ENCODE measurements at regions not wholly inside any gene's neighbourhood (a gene's known extent, or its start where the extent isn't known, plus 50 kb on each side); places are given as distances from the start of the nearest gene placed in this dataset.
A peak's percentile ranks its signal among the peaks of the same experiment; 100 is the strongest.

DNA sequence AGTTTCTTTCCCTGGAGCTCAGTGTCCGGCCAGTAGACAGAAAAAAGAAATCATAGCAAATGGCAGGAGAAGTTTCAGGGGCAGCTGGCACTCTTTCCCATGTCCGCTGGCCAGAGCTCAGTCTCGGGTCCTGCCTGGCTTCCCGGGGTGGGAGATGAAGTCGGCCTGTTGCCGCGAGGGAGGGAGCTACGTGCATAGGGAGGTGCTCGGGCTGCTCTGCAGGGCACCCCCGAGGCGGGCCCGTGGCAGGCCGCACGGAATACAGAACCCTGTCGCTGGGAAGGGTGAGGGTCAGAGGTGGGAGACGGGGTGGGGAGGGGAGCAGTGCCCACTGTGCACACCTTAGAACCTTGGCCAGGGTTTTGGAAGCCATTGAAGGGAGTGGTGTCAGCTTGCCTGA lies 78.3 kb upstream of the FOXF1 start:
- Mint-ChIP-seq H3K9me3 (no peaks in the 10 kb centered on the region), H3K27ac (no peak overlapping the region), H3K27me3 (ENCODE audit: low read depth, poor library complexity) (peaks cover 74% of the 10 kb centered on the region), H3K4me3 (no peak overlapping the region), H3K4me1 (peaks cover 33% of the 10 kb centered on the region), H3K36me3 (ENCODE audit: low read depth) (no peaks in the 10 kb centered on the region)
- TF ChIP-seq, protein P1, sequence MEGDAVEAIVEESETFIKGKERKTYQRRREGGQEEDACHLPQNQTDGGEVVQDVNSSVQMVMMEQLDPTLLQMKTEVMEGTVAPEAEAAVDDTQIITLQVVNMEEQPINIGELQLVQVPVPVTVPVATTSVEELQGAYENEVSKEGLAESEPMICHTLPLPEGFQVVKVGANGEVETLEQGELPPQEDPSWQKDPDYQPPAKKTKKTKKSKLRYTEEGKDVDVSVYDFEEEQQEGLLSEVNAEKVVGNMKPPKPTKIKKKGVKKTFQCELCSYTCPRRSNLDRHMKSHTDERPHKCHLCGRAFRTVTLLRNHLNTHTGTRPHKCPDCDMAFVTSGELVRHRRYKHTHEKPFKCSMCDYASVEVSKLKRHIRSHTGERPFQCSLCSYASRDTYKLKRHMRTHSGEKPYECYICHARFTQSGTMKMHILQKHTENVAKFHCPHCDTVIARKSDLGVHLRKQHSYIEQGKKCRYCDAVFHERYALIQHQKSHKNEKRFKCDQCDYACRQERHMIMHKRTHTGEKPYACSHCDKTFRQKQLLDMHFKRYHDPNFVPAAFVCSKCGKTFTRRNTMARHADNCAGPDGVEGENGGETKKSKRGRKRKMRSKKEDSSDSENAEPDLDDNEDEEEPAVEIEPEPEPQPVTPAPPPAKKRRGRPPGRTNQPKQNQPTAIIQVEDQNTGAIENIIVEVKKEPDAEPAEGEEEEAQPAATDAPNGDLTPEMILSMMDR (IDR thresholded peaks at IDR 0.05): no peak
- no peak for DNase-seq

- peaks cover 27% of the 10 kb centered on the region for H3K4me1 Mint-ChIP-seq
- no peak for DNase-seq
- no peaks in the 10 kb centered on the region for H3K9me3 Mint-ChIP-seq
- no peak overlapping the region for H3K4me3 Mint-ChIP-seq
- no peaks in the 10 kb centered on the region for H3K36me3 Mint-ChIP-seq (ENCODE audit: low read depth)
- TF ChIP-seq, protein P1 (IDR thresholded peaks at IDR 0.05): no peak
- no peak overlapping the region for H3K27ac Mint-ChIP-seq
- peaks cover 73% of the 10 kb centered on the region for H3K27me3 Mint-ChIP-seq (ENCODE audit: low read depth, poor library complexity)
Measured at GRCh38 chr16:86432691-86433090, 77.6 kb upstream of the FOXF1 start.

GRCh38 chr16:86436466-86437185 lies 73.7 kb upstream of the FOXF1 start:
- Mint-ChIP-seq H3K36me3 (ENCODE audit: low read depth) (no peaks in the 10 kb centered on the region), H3K27me3 (ENCODE audit: low read depth, poor library complexity) (peaks cover 62% of the 10 kb centered on the region), H3K27ac (no peak overlapping the region), H3K9me3 (no peaks in the 10 kb centered on the region), H3K4me1 (peaks cover under 1% of the 10 kb centered on the region), H3K4me3 (no peak overlapping the region)
- DNase-seq: no peak
- TF ChIP-seq, protein P1 (IDR thresholded peaks at IDR 0.05): no peak

GRCh38 chr16:86437348-86437747 lies 73.0 kb upstream of the FOXF1 start:
- H3K4me1 Mint-ChIP-seq: peaks cover 4% of the 10 kb centered on the region
- TF ChIP-seq, protein P1 (IDR thresholded peaks at IDR 0.05): no peak
- no peak for DNase-seq
- H3K4me3 Mint-ChIP-seq: no peak overlapping the region
- peaks cover 58% of the 10 kb centered on the region for H3K27me3 Mint-ChIP-seq (ENCODE audit: low read depth, poor library complexity)
- no peak overlapping the region for H3K27ac Mint-ChIP-seq
- H3K36me3 Mint-ChIP-seq (ENCODE audit: low read depth): no peaks in the 10 kb centered on the region
- no peaks in the 10 kb centered on the region for H3K9me3 Mint-ChIP-seq

DNA sequence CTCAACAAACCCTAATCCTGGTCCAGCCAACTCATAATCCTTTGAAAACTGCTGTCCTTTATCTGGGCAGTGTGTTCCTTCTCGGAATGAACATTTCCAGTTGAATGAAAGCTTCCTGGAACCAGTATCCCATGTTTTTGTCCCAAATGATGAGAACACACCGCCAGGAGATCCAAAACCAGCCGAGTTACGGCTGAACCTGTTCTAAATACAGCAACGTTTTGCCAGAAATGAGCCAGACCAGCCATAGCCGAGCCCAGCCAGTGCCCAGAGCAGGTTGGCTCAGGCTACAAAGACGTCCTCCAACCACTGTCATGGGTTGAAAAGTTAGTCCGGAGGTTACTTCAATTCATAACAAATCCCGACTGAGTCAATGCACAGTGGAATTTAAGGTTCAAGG lies 67.6 kb upstream of the FOXF1 start:
- TF ChIP-seq, protein P1 (IDR thresholded peaks at IDR 0.05): no peak
- no peak overlapping the region for H3K27ac Mint-ChIP-seq
- no peak for DNase-seq
- no peak overlapping the region for H3K4me3 Mint-ChIP-seq
- peaks cover 18% of the 10 kb centered on the region for H3K27me3 Mint-ChIP-seq (ENCODE audit: low read depth, poor library complexity)
- no peaks in the 10 kb centered on the region for H3K36me3 Mint-ChIP-seq (ENCODE audit: low read depth)
- peaks cover 8% of the 10 kb centered on the region for H3K9me3 Mint-ChIP-seq
- H3K4me1 Mint-ChIP-seq: peaks cover 17% of the 10 kb centered on the region

GRCh38 chr16:86443508-86444147 lies 66.7 kb upstream of the FOXF1 start:
- H3K27ac Mint-ChIP-seq: no peak overlapping the region

More at GRCh38 chr16:86443508-86444147, 66.7 kb upstream of the FOXF1 start:
- no peaks in the 10 kb centered on the region for H3K36me3 Mint-ChIP-seq (ENCODE audit: low read depth)
- H3K9me3 Mint-ChIP-seq: peaks cover 10% of the 10 kb centered on the region
- H3K4me1 Mint-ChIP-seq: peaks cover 18% of the 10 kb centered on the region
- peaks cover 8% of the 10 kb centered on the region for H3K27me3 Mint-ChIP-seq (ENCODE audit: low read depth, poor library complexity)
- peak; percentile 38 for DNase-seq
- H3K4me3 Mint-ChIP-seq: peak overlapping the region; percentile 12
- TF ChIP-seq, protein P1 (IDR thresholded peaks at IDR 0.05): no peak

Data from nephron progenitor cell (in vitro differentiated cells).